ENCODE measurements at regions not wholly inside any gene's neighbourhood (a gene's known extent, or its start where the extent isn't known, plus 50 kb on each side); places are given as distances from the start of the nearest gene placed in this dataset.

DNA sequence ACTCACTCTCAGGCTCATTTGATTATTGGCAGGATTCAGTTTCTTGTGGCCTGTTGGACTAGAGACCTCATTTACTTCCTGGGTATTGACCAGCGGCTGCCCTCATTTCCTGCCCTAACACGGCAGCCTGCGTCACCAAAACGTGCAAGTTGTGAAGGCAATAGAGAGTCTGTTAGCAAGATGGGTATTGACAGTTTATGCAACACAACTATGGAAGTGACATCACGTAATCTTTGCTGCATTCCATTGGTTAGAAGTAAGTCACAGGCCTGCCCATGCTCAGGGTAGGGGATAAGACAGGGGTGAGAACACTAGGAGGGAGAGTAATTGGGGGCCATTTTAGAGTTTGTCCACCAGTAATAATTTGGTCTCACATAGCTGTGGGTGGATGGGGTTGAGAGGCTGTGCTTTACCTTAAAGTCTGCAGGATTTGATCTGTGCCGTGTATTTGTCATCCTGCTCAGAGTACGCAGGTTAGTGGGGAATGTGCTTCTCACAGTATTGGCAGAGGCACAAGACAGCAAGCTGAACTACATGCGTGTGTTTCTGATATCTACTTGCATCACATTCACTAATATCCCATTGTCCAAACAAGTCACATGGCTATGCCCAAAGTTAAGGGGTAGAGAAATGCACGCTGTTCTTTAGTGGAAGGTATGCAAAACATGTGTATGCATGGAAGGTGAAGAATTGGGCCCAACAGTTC is 83.3 kb downstream of the EDEM1 start:
- no peaks in the 10 kb centered on the region for H3K9me3 Mint-ChIP-seq (ENCODE audit: insufficient read depth)
- ATAC-seq (no peak), DNase-seq (no peak)
- CTCF ChIA-PET = no interaction called here
- H3K27me3 Mint-ChIP-seq (ENCODE audit: low read depth) = no peaks in the 10 kb centered on the region
- H3K4me1 Mint-ChIP-seq (ENCODE audit: low read depth) = no peaks in the 10 kb centered on the region
- H3K36me3 Mint-ChIP-seq (ENCODE audit: low read depth) = no peaks in the 10 kb centered on the region
- H3K27ac Mint-ChIP-seq = no peak overlapping the region
- POLR2A ChIA-PET = no interaction called here
- no peak overlapping the region for H3K4me3 Mint-ChIP-seq

GRCh38 chr3:5271372-5271683 is 83.8 kb downstream of the EDEM1 start:
- Mint-ChIP-seq H3K27ac (no peak overlapping the region), H3K27me3 (ENCODE audit: low read depth) (no peaks in the 10 kb centered on the region), H3K4me3 (no peak overlapping the region), H3K4me1 (ENCODE audit: low read depth) (no peaks in the 10 kb centered on the region), H3K9me3 (ENCODE audit: insufficient read depth) (no peaks in the 10 kb centered on the region), H3K36me3 (ENCODE audit: low read depth) (no peaks in the 10 kb centered on the region)
- DNase-seq = no peak
- POLR2A ChIA-PET = no interaction called here
- CTCF ChIA-PET = no interaction called here
- no peak for ATAC-seq

GRCh38 chr3:5272387-5272786 is 84.9 kb downstream of the EDEM1 start:
- Mint-ChIP-seq H3K27ac (no peak overlapping the region), H3K4me3 (no peak overlapping the region), H3K4me1 (ENCODE audit: low read depth) (no peaks in the 10 kb centered on the region), H3K27me3 (ENCODE audit: low read depth) (no peaks in the 10 kb centered on the region), H3K9me3 (ENCODE audit: insufficient read depth) (no peaks in the 10 kb centered on the region), H3K36me3 (ENCODE audit: low read depth) (no peaks in the 10 kb centered on the region)
- ATAC-seq = no peak
- no peak for DNase-seq
- CTCF ChIA-PET = no interaction called here
- POLR2A ChIA-PET = no interaction called here

GRCh38 chr3:5274091-5274490 is 86.6 kb downstream of the EDEM1 start:
- Mint-ChIP-seq H3K9me3 (ENCODE audit: insufficient read depth) (no peaks in the 10 kb centered on the region), H3K36me3 (ENCODE audit: low read depth) (no peaks in the 10 kb centered on the region), H3K27ac (no peak overlapping the region), H3K27me3 (ENCODE audit: low read depth) (peaks cover 2% of the 10 kb centered on the region), H3K4me1 (ENCODE audit: low read depth) (no peaks in the 10 kb centered on the region), H3K4me3 (no peak overlapping the region)
- no peak for DNase-seq
- ChIA-PET CTCF (no interaction called here), POLR2A (no interaction called here)
- no peak for ATAC-seq

DNA sequence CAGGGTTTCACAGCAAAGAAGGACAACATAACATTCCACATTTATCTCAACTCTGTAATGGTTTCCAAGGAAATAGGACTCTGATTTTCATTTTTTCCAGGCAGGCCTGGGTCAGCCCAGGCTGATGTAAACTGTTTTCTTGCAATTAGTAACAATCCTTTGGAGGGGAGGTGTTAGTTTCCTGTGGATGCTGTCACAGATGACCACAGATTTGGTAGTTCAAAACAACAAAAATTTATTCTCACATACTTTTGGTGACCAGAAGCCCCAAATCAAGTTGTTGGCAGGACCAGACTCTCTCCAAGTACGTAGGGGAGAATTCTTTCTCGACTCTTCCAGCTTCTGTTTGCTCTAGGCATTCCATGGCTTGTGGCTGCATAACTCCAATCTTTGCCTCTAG is 88.0 kb downstream of the EDEM1 start:
- Mint-ChIP-seq H3K27me3 (ENCODE audit: low read depth) (peaks cover 2% of the 10 kb centered on the region), H3K4me1 (ENCODE audit: low read depth) (no peaks in the 10 kb centered on the region), H3K36me3 (ENCODE audit: low read depth) (no peaks in the 10 kb centered on the region), H3K9me3 (ENCODE audit: insufficient read depth) (no peaks in the 10 kb centered on the region), H3K4me3 (no peak overlapping the region), H3K27ac (no peak overlapping the region)
- ATAC-seq (no peak), DNase-seq (no peak)
- ChIA-PET POLR2A (no interaction called here), CTCF (no interaction called here)

GRCh38 chr3:5276934-5277333 is 89.4 kb downstream of the EDEM1 start:
- ChIA-PET CTCF (no interaction called here), POLR2A (no interaction called here)
- Mint-ChIP-seq H3K4me1 (ENCODE audit: low read depth) (no peaks in the 10 kb centered on the region), H3K27me3 (ENCODE audit: low read depth) (peaks cover 2% of the 10 kb centered on the region), H3K9me3 (ENCODE audit: insufficient read depth) (no peaks in the 10 kb centered on the region), H3K27ac (no peak overlapping the region), H3K4me3 (no peak overlapping the region), H3K36me3 (ENCODE audit: low read depth) (no peaks in the 10 kb centered on the region)
- ATAC-seq = no peak
- no peak for DNase-seq

DNA sequence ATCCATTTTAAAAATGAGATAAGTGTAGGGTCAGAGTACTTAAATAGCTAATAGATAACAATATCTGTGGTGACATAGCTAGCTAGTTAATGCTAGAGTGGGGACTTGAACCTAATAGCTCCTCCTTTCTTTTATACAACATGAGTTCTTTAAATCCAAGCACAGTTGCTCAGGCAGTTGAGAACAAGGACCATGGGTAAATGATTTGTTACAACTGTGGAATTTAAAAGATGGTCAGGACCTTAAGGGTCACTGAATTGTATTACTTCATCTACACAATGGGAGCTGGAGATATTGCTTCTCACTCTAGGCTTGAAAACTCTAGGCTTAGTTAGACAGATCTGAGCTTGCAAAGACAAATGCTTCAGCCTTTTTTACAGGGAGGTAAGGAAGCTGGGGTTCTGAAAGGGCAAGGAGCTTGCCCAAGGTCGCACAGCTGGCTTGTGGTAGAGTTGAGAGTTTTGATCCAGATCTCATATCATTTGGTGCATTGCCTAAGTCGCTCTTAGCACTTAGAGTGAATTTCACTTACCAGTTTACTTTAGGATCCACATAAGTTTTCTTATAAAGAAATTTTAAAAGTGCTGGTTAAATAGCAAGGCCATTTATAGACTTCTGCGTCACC is 90.2 kb downstream of the EDEM1 start:
- DNase-seq (no peak), ATAC-seq (no peak)
- ChIA-PET CTCF (no interaction called here), POLR2A (no interaction called here)
- Mint-ChIP-seq H3K27ac (no peak overlapping the region), H3K4me1 (ENCODE audit: low read depth) (no peaks in the 10 kb centered on the region), H3K4me3 (no peak overlapping the region), H3K36me3 (ENCODE audit: low read depth) (no peaks in the 10 kb centered on the region), H3K27me3 (ENCODE audit: low read depth) (peaks cover 2% of the 10 kb centered on the region), H3K9me3 (ENCODE audit: insufficient read depth) (no peaks in the 10 kb centered on the region)

DNA sequence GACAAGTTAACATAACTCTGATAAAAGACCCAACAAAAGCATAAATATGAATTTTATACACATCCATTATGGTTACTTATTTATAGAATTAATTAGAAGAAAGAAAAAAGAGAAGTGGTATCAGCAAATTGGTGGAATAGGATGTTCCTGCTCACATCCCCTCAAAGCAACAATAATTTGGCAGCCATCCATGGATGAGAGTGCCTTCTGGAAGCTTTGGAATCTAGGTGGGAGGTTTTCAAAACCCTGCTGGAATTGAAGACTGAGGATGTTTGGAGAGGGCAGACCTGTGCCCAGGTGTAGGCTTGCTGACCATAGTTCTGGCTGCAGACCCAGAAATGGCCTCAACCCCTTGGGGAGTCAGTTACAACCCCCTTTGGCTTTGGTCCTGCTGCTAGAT is 91.2 kb downstream of the EDEM1 start:
- H3K4me3 Mint-ChIP-seq = no peak overlapping the region
- H3K36me3 Mint-ChIP-seq (ENCODE audit: low read depth) = no peaks in the 10 kb centered on the region
- peaks cover 2% of the 10 kb centered on the region for H3K27me3 Mint-ChIP-seq (ENCODE audit: low read depth)
- POLR2A ChIA-PET = no interaction called here
- H3K4me1 Mint-ChIP-seq (ENCODE audit: low read depth) = no peaks in the 10 kb centered on the region
- CTCF ChIA-PET = no interaction called here
- no peak for ATAC-seq
- DNase-seq = no peak
- no peak overlapping the region for H3K27ac Mint-ChIP-seq
- no peaks in the 10 kb centered on the region for H3K9me3 Mint-ChIP-seq (ENCODE audit: insufficient read depth)

DNA sequence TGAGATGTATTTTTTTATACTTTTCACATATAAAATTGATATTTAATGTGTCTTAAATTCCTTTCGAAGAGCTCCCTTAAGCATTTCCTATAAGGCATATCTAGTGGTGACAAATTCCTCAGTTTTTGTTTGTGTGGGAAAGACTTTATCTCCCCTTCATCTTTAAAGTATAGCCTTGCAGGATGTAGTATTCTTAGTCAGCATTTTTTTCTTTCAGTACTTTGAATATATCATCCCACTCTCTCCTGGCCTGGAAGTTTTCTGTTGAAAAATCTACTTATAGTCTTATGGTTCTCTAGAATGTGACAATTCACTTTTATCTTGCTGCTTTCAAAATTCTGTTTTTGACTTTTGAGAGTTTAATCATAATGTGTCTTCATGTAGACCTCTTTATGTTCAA is 95.2 kb downstream of the EDEM1 start:
- H3K4me1 Mint-ChIP-seq (ENCODE audit: low read depth) = no peaks in the 10 kb centered on the region
- H3K27ac Mint-ChIP-seq = no peak overlapping the region
- ATAC-seq = no peak
- no peaks in the 10 kb centered on the region for H3K36me3 Mint-ChIP-seq (ENCODE audit: low read depth)
- H3K4me3 Mint-ChIP-seq = no peak overlapping the region
- H3K27me3 Mint-ChIP-seq (ENCODE audit: low read depth) = peaks cover 2% of the 10 kb centered on the region
- no peak for DNase-seq
- ChIA-PET POLR2A (no interaction called here), CTCF (no interaction called here)
- no peaks in the 10 kb centered on the region for H3K9me3 Mint-ChIP-seq (ENCODE audit: insufficient read depth)

- H3K27ac Mint-ChIP-seq = no peak overlapping the region
- H3K4me1 Mint-ChIP-seq (ENCODE audit: low read depth) = no peaks in the 10 kb centered on the region
- H3K36me3 Mint-ChIP-seq (ENCODE audit: low read depth) = no peaks in the 10 kb centered on the region
- no peaks in the 10 kb centered on the region for H3K9me3 Mint-ChIP-seq (ENCODE audit: insufficient read depth)
- ChIA-PET POLR2A (no interaction called here), CTCF (no interaction called here)
- no peak for ATAC-seq
- no peak overlapping the region for H3K4me3 Mint-ChIP-seq
- H3K27me3 Mint-ChIP-seq (ENCODE audit: low read depth) = no peaks in the 10 kb centered on the region
- DNase-seq = no peak
Measured at GRCh38 chr3:5285439-5285838, 97.9 kb downstream of the EDEM1 start.

DNA sequence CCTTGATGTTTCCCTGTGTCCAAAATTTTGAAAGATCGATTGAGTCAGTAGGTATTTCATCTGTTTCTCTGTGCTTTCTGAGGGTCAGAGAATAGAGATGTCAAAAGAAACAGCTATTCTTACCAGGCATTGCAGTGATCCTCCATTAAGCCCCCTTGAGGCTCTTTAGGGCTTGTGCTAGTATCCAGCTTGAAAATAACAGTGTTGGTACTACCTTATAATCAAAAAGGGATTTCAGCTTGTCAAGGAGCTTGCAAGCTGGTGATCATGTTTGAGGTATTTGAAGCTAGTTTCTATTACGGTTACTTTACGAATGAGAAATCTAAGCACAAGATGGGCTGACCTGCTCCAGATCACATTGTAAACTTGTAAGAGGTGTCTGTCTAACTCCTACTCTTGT is 103.4 kb downstream of the EDEM1 start:
- Mint-ChIP-seq H3K9me3 (ENCODE audit: insufficient read depth) (no peaks in the 10 kb centered on the region), H3K4me3 (no peak overlapping the region), H3K4me1 (ENCODE audit: low read depth) (no peaks in the 10 kb centered on the region), H3K27ac (no peak overlapping the region), H3K36me3 (ENCODE audit: low read depth) (no peaks in the 10 kb centered on the region), H3K27me3 (ENCODE audit: low read depth) (no peaks in the 10 kb centered on the region)
- ATAC-seq (no peak), DNase-seq (no peak)
- ChIA-PET POLR2A (no interaction called here), CTCF (no interaction called here)

- no peaks in the 10 kb centered on the region for H3K4me1 Mint-ChIP-seq (ENCODE audit: low read depth)
- H3K27me3 Mint-ChIP-seq (ENCODE audit: low read depth) = no peaks in the 10 kb centered on the region
Measured at GRCh38 chr3:5292512-5292911, 105.0 kb downstream of the EDEM1 start.

DNA sequence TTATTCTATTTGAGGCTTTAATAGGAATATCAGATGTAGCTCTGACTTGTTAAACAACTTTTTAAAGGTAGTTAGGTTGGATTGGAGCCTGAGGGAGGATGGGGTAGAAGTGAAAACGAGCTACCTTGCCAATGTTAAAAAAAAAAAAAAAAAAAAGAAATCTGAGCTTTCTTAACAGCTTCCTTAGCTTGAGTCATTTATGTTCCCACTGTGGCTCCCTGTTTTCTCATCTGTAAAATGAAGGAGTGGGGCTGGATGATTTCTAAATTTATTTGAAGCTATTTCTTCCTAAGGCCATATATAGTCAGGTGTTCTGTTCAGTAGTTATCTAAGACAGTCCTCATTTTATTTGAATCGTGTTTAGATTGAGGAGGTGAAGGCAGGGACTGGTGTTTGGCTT is 105.7 kb downstream of the EDEM1 start:
- DNase-seq = no peak
- ChIA-PET CTCF (no interaction called here), POLR2A (no interaction called here)
- Mint-ChIP-seq H3K27me3 (ENCODE audit: low read depth) (no peaks in the 10 kb centered on the region), H3K4me3 (no peak overlapping the region), H3K4me1 (ENCODE audit: low read depth) (no peaks in the 10 kb centered on the region), H3K36me3 (ENCODE audit: low read depth) (no peaks in the 10 kb centered on the region), H3K9me3 (ENCODE audit: insufficient read depth) (no peaks in the 10 kb centered on the region), H3K27ac (no peak overlapping the region)
- ATAC-seq = no peak

More at GRCh38 chr3:5292512-5292911, 105.0 kb downstream of the EDEM1 start:
- CTCF ChIA-PET = interaction anchor here (1.2 kb wide), 1 partner anchor 9 kb away, joined by 3 read pairs; no protein-coding TSS in a partner anchor
- ATAC-seq = no peak
- Mint-ChIP-seq H3K36me3 (ENCODE audit: low read depth) (no peaks in the 10 kb centered on the region), H3K4me3 (no peak overlapping the region), H3K27ac (no peak overlapping the region), H3K9me3 (ENCODE audit: insufficient read depth) (no peaks in the 10 kb centered on the region)
- POLR2A ChIA-PET = no interaction called here
- no peak for DNase-seq
